ENCODE measurements at regions not wholly inside any gene's neighbourhood (a gene's known extent, or its start where the extent isn't known, plus 50 kb on each side); places are given as distances from the start of the nearest gene placed in this dataset.

- TF ChIP-seq, protein P1, sequence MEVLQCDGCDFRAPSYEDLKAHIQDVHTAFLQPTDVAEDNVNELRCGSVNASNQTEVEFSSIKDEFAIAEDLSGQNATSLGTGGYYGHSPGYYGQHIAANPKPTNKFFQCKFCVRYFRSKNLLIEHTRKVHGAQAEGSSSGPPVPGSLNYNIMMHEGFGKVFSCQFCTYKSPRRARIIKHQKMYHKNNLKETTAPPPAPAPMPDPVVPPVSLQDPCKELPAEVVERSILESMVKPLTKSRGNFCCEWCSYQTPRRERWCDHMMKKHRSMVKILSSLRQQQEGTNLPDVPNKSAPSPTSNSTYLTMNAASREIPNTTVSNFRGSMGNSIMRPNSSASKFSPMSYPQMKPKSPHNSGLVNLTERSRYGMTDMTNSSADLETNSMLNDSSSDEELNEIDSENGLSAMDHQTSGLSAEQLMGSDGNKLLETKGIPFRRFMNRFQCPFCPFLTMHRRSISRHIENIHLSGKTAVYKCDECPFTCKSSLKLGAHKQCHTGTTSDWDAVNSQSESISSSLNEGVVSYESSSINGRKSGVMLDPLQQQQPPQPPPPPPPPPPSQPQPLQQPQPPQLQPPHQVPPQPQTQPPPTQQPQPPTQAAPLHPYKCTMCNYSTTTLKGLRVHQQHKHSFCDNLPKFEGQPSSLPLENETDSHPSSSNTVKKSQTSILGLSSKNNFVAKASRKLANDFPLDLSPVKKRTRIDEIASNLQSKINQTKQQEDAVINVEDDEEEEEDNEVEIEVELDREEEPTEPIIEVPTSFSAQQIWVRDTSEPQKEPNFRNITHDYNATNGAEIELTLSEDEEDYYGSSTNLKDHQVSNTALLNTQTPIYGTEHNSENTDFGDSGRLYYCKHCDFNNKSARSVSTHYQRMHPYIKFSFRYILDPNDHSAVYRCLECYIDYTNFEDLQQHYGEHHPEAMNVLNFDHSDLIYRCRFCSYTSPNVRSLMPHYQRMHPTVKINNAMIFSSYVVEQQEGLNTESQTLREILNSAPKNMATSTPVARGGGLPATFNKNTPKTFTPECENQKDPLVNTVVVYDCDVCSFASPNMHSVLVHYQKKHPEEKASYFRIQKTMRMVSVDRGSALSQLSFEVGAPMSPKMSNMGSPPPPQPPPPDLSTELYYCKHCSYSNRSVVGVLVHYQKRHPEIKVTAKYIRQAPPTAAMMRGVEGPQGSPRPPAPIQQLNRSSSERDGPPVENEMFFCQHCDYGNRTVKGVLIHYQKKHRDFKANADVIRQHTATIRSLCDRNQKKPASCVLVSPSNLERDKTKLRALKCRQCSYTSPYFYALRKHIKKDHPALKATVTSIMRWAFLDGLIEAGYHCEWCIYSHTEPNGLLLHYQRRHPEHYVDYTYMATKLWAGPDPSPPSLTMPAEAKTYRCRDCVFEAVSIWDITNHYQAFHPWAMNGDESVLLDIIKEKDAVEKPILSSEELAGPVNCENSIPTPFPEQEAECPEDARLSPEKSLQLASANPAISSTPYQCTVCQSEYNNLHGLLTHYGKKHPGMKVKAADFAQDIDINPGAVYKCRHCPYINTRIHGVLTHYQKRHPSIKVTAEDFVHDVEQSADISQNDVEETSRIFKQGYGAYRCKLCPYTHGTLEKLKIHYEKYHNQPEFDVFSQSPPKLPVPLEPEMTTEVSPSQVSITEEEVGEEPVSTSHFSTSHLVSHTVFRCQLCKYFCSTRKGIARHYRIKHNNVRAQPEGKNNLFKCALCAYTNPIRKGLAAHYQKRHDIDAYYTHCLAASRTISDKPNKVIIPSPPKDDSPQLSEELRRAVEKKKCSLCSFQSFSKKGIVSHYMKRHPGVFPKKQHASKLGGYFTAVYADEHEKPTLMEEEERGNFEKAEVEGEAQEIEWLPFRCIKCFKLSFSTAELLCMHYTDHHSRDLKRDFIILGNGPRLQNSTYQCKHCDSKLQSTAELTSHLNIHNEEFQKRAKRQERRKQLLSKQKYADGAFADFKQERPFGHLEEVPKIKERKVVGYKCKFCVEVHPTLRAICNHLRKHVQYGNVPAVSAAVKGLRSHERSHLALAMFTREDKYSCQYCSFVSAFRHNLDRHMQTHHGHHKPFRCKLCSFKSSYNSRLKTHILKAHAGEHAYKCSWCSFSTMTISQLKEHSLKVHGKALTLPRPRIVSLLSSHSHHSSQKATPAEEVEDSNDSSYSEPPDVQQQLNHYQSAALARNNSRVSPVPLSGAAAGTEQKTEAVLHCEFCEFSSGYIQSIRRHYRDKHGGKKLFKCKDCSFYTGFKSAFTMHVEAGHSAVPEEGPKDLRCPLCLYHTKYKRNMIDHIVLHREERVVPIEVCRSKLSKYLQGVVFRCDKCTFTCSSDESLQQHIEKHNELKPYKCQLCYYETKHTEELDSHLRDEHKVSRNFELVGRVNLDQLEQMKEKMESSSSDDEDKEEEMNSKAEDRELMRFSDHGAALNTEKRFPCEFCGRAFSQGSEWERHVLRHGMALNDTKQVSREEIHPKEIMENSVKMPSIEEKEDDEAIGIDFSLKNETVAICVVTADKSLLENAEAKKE (CRISPR knock-in tag; IDR thresholded peaks at IDR 0.05): no peak
- no peak for TF ChIP-seq JUNB (IDR thresholded peaks at IDR 0.05; ENCODE audit: unreplicated experiment)
- TF ChIP-seq, protein P2, sequence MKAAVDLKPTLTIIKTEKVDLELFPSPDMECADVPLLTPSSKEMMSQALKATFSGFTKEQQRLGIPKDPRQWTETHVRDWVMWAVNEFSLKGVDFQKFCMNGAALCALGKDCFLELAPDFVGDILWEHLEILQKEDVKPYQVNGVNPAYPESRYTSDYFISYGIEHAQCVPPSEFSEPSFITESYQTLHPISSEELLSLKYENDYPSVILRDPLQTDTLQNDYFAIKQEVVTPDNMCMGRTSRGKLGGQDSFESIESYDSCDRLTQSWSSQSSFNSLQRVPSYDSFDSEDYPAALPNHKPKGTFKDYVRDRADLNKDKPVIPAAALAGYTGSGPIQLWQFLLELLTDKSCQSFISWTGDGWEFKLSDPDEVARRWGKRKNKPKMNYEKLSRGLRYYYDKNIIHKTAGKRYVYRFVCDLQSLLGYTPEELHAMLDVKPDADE (IDR thresholded peaks at IDR 0.05): no peak
- no peak for TF ChIP-seq EZH2 (IDR thresholded peaks at IDR 0.05; ENCODE audit: low read depth, unreplicated experiment)
- no peak for TF ChIP-seq POLR2AphosphoS5 (IDR thresholded peaks at IDR 0.05; ENCODE audit: low read depth)
- TF ChIP-seq ZNF331 (CRISPR knock-in tag; IDR thresholded peaks at IDR 0.05; ENCODE audit: low read depth): no peak
- no peak for TF ChIP-seq EZH2phosphoT487 (IDR thresholded peaks at IDR 0.05; ENCODE audit: unreplicated experiment)
- TF ChIP-seq, protein P3, sequence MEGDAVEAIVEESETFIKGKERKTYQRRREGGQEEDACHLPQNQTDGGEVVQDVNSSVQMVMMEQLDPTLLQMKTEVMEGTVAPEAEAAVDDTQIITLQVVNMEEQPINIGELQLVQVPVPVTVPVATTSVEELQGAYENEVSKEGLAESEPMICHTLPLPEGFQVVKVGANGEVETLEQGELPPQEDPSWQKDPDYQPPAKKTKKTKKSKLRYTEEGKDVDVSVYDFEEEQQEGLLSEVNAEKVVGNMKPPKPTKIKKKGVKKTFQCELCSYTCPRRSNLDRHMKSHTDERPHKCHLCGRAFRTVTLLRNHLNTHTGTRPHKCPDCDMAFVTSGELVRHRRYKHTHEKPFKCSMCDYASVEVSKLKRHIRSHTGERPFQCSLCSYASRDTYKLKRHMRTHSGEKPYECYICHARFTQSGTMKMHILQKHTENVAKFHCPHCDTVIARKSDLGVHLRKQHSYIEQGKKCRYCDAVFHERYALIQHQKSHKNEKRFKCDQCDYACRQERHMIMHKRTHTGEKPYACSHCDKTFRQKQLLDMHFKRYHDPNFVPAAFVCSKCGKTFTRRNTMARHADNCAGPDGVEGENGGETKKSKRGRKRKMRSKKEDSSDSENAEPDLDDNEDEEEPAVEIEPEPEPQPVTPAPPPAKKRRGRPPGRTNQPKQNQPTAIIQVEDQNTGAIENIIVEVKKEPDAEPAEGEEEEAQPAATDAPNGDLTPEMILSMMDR (conservative IDR thresholded peaks at IDR 0.05; ENCODE audit: low read depth in 2 of 2): no peak
These were observed 203.0 kb downstream of the TRIM29 start (continued) for GRCh38 chr11:119934866-119935265.
